ENCODE measurements at regions not wholly inside any gene's neighbourhood (a gene's known extent, or its start where the extent isn't known, plus 50 kb on each side); places are given as distances from the start of the nearest gene placed in this dataset.

DNA sequence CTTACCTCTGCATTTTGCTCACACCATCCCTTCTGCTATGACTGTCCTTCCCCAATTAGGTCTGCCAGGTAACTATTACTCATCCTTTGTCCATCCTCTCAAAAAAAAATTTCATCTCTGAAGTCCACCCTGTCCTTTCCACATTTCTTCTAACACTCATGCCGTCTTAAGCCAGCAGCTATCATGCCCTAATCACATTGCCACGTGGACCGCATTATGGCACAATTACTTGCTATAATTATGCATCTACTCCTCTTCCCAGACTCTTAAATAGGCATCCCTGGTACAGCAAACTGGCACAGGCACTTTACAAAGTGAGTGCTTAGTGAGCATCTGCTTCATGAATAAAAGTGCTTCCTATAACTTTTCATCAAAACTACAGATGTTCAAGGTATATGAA is 295.4 kb upstream of the ESRRG start:
- TF ChIP-seq, protein P1, sequence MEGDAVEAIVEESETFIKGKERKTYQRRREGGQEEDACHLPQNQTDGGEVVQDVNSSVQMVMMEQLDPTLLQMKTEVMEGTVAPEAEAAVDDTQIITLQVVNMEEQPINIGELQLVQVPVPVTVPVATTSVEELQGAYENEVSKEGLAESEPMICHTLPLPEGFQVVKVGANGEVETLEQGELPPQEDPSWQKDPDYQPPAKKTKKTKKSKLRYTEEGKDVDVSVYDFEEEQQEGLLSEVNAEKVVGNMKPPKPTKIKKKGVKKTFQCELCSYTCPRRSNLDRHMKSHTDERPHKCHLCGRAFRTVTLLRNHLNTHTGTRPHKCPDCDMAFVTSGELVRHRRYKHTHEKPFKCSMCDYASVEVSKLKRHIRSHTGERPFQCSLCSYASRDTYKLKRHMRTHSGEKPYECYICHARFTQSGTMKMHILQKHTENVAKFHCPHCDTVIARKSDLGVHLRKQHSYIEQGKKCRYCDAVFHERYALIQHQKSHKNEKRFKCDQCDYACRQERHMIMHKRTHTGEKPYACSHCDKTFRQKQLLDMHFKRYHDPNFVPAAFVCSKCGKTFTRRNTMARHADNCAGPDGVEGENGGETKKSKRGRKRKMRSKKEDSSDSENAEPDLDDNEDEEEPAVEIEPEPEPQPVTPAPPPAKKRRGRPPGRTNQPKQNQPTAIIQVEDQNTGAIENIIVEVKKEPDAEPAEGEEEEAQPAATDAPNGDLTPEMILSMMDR (conservative IDR thresholded peaks at IDR 0.05; ENCODE audit: low read depth, low read length) = no peak
- TF ChIP-seq SMC3 (IDR thresholded peaks at IDR 0.05; ENCODE audit: low read depth, low read length) (no peak), POLR2A (IDR thresholded peaks at IDR 0.05; ENCODE audit: low read depth, low read length) (no peak), CHD1 (IDR thresholded peaks at IDR 0.05; ENCODE audit: low read depth, low read length) (no peak), CEBPB (IDR thresholded peaks at IDR 0.05; ENCODE audit: low read depth, low read length) (no peak)

Data from IMR-90 (cell line).